ENCODE measurements at regions not wholly inside any gene's neighbourhood (a gene's known extent, or its start where the extent isn't known, plus 50 kb on each side); places are given as distances from the start of the nearest gene placed in this dataset.

DNA sequence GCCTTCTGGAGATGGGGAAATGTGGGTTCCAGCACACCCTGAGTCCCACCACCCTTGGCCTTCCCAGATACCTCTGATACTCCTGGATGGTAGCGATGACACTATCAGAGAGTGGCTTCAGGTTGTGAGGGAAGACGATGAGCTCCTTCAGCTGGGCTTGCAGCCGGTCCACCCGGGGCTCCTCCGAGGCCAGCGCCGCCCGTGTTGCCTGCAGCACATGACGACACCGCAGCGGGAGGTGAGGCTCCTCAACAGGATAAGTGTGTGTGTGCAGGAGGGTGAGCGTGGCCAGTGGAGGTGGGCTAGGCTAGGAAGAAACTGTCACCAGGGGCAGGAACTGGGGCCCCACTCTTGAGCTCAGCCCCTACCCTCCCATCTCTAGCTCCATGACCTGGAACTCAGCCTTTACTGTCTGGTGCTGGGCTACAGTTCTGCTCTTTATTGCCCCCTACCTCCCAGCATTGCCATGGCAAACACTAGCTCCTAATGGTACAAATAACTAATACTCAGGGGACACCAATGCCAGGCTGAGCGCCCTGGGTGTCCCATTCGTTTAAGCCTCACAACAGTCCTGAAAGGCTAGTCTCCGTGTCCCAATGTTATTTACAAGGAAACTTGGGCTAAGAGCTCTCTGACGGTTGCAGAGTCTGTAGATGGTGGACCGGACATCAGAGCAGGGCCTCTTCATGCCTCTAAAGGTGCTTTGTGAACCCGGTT lies 64.1 kb downstream of the SYNE3 start:
- H3K27me3 ChIP-seq (ENCODE audit: control insufficient read depth in 4 of 4, insufficient read depth in 4 of 4, low read length in 3 of 4) = no peaks in the 10 kb centered on the region
- peaks cover 0 to 2% (median 0%) of the 10 kb centered on the region in 4 donors for H3K4me1 ChIP-seq (ENCODE audit: control insufficient read depth in 4 of 4, insufficient read depth in 4 of 4, low read length in 3 of 4)
- TF ChIP-seq, protein P1, sequence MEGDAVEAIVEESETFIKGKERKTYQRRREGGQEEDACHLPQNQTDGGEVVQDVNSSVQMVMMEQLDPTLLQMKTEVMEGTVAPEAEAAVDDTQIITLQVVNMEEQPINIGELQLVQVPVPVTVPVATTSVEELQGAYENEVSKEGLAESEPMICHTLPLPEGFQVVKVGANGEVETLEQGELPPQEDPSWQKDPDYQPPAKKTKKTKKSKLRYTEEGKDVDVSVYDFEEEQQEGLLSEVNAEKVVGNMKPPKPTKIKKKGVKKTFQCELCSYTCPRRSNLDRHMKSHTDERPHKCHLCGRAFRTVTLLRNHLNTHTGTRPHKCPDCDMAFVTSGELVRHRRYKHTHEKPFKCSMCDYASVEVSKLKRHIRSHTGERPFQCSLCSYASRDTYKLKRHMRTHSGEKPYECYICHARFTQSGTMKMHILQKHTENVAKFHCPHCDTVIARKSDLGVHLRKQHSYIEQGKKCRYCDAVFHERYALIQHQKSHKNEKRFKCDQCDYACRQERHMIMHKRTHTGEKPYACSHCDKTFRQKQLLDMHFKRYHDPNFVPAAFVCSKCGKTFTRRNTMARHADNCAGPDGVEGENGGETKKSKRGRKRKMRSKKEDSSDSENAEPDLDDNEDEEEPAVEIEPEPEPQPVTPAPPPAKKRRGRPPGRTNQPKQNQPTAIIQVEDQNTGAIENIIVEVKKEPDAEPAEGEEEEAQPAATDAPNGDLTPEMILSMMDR (IDR thresholded peaks at IDR 0.05; ENCODE audit: low read depth, low read length, missing input control) = peak; percentile 39
- TF ChIP-seq FOXA1 (IDR thresholded peaks at IDR 0.05) (no peak), RAD21 (IDR thresholded peaks at IDR 0.05) (peak in 1 of 2 donors; percentile 65), YY1 (IDR thresholded peaks at IDR 0.05) (no peak)
- no peak for DNase-seq (ENCODE audit: low spot score)
- no peak overlapping the region for H3K9ac ChIP-seq (ENCODE audit: low read depth in 1 of 2, low read length in 2 of 2)
- H3K9me3 ChIP-seq (ENCODE audit: control insufficient read depth in 4 of 4, low read length in 3 of 4) = no peaks in the 10 kb centered on the region
- H3K4me3 ChIP-seq (ENCODE audit: low read depth in 1 of 3, low read length in 3 of 3) = no peak overlapping the region
- 88% methylated on average over 18 of the region's 18 CpGs for WGBS
- H3K36me3 ChIP-seq (ENCODE audit: control insufficient read depth in 4 of 4, insufficient read depth in 3 of 4, low read depth in 1 of 4, low read length in 3 of 4) = peaks cover 0 to 39% (median 20%) of the 10 kb centered on the region in 4 donors
- H3K27ac ChIP-seq (ENCODE audit: low read depth in 1 of 2, low read length in 2 of 2) = no peak overlapping the region

DNA sequence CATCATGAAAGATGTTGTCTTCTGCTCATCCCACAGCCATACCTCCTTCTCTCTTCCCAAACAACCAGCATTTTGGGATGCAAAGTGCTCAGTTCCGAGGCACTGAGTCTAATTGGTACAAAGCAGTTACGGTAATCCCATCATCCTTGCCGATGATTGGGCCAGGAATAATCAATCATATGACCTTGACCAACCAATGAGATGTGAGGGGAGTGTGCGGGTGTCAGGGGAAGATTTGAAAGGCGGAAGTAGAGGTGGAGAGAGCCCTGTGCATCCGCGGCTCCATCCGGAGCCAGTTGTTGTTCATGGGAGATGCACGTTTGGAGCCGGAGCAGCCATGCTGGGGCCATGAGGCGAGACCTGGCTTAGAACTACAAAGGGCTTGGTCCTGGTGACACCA lies 67.3 kb downstream of the SYNE3 start:
- Histone ChIP-seq H3K27ac (ENCODE audit: low read depth in 1 of 2, low read length in 2 of 2) (no peak overlapping the region), H3K4me1 (ENCODE audit: control insufficient read depth in 4 of 4, insufficient read depth in 4 of 4, low read length in 3 of 4) (peaks cover 6 to 21% (median 9%) of the 10 kb centered on the region in 4 donors), H3K9ac (ENCODE audit: low read depth in 1 of 2, low read length in 2 of 2) (no peak overlapping the region), H3K36me3 (ENCODE audit: control insufficient read depth in 4 of 4, insufficient read depth in 3 of 4, low read depth in 1 of 4, low read length in 3 of 4) (peaks cover 0 to 31% (median 13%) of the 10 kb centered on the region in 4 donors), H3K4me3 (ENCODE audit: low read depth in 1 of 3, low read length in 3 of 3) (no peak overlapping the region), H3K9me3 (ENCODE audit: control insufficient read depth in 4 of 4, low read length in 3 of 4) (no peaks in the 10 kb centered on the region), H3K27me3 (ENCODE audit: control insufficient read depth in 4 of 4, insufficient read depth in 4 of 4, low read length in 3 of 4) (no peaks in the 10 kb centered on the region)
- TF ChIP-seq, protein P2, sequence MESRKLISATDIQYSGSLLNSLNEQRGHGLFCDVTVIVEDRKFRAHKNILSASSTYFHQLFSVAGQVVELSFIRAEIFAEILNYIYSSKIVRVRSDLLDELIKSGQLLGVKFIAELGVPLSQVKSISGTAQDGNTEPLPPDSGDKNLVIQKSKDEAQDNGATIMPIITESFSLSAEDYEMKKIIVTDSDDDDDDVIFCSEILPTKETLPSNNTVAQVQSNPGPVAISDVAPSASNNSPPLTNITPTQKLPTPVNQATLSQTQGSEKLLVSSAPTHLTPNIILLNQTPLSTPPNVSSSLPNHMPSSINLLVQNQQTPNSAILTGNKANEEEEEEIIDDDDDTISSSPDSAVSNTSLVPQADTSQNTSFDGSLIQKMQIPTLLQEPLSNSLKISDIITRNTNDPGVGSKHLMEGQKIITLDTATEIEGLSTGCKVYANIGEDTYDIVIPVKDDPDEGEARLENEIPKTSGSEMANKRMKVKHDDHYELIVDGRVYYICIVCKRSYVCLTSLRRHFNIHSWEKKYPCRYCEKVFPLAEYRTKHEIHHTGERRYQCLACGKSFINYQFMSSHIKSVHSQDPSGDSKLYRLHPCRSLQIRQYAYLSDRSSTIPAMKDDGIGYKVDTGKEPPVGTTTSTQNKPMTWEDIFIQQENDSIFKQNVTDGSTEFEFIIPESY (IDR thresholded peaks at IDR 0.05) = no peak
- TF ChIP-seq, protein P3, sequence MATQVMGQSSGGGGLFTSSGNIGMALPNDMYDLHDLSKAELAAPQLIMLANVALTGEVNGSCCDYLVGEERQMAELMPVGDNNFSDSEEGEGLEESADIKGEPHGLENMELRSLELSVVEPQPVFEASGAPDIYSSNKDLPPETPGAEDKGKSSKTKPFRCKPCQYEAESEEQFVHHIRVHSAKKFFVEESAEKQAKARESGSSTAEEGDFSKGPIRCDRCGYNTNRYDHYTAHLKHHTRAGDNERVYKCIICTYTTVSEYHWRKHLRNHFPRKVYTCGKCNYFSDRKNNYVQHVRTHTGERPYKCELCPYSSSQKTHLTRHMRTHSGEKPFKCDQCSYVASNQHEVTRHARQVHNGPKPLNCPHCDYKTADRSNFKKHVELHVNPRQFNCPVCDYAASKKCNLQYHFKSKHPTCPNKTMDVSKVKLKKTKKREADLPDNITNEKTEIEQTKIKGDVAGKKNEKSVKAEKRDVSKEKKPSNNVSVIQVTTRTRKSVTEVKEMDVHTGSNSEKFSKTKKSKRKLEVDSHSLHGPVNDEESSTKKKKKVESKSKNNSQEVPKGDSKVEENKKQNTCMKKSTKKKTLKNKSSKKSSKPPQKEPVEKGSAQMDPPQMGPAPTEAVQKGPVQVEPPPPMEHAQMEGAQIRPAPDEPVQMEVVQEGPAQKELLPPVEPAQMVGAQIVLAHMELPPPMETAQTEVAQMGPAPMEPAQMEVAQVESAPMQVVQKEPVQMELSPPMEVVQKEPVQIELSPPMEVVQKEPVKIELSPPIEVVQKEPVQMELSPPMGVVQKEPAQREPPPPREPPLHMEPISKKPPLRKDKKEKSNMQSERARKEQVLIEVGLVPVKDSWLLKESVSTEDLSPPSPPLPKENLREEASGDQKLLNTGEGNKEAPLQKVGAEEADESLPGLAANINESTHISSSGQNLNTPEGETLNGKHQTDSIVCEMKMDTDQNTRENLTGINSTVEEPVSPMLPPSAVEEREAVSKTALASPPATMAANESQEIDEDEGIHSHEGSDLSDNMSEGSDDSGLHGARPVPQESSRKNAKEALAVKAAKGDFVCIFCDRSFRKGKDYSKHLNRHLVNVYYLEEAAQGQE (IDR thresholded peaks at IDR 0.05) = no peak
- no peak for TF ChIP-seq JUND (IDR thresholded peaks at IDR 0.05)
- TF ChIP-seq SP1 (IDR thresholded peaks at IDR 0.05) = no peak
- TF ChIP-seq, protein P4, sequence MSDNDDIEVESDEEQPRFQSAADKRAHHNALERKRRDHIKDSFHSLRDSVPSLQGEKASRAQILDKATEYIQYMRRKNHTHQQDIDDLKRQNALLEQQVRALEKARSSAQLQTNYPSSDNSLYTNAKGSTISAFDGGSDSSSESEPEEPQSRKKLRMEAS (IDR thresholded peaks at IDR 0.05) = no peak
- TF ChIP-seq FOXA2 (IDR thresholded peaks at IDR 0.05) = no peak
- TF ChIP-seq GABPA (IDR thresholded peaks at IDR 0.05 in 1 of 2, conservative IDR thresholded peaks at IDR 0.05 in 1 of 2) = no peak
- TF ChIP-seq RXRA (IDR thresholded peaks at IDR 0.05) = no peak
- TF ChIP-seq EGR1 (IDR thresholded peaks at IDR 0.05; ENCODE audit: low read depth in 2 of 2) = no peak
- TF ChIP-seq HNF4G (IDR thresholded peaks at IDR 0.05) = no peak
- TF ChIP-seq, protein P5, sequence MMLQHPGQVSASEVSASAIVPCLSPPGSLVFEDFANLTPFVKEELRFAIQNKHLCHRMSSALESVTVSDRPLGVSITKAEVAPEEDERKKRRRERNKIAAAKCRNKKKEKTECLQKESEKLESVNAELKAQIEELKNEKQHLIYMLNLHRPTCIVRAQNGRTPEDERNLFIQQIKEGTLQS (IDR thresholded peaks at IDR 0.05) = no peak
- no peak for TF ChIP-seq NR2F2 (IDR thresholded peaks at IDR 0.05)
- TF ChIP-seq YY1 (IDR thresholded peaks at IDR 0.05) = no peak
- no peak for TF ChIP-seq RAD21 (IDR thresholded peaks at IDR 0.05)
- no peak for DNase-seq (ENCODE audit: low spot score)
- WGBS = 96% methylated on average over 11 of the region's 11 CpGs

All from liver (tissue), 8 donors.